ENCODE measurements at regions not wholly inside any gene's neighbourhood (a gene's known extent, or its start where the extent isn't known, plus 50 kb on each side); places are given as distances from the start of the nearest gene placed in this dataset.

DNA sequence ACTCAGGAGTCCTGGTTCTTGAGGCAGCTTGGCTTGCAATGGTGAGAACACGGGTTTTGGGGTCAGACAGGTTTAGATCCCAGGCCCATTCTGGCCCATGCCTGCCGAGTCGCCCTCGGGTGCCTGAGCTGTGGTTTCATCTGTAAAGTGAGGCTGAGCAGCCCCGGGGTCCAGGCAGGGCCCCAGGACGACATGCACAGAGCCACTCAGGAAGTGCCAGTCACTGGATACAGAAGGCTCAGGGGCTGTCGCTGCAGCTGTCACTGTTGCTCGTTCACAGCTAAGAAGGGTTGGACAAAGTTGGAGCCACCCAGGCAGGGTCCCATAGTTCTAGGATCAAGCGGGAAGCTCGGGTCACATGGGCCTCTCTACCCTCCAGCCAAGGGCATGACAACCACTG is 403.1 kb downstream of the BCL11B start:
- peaks cover 55% of the 10 kb centered on the region for H3K9me3 ChIP-seq (ENCODE audit: control insufficient read depth, insufficient read depth, low read length)
- H2AFZ ChIP-seq (replicated peaks; ENCODE audit: low read length, poor library complexity): no peak overlapping the region
- H3K4me1 ChIP-seq (ENCODE audit: control insufficient read depth, insufficient read depth, low read length): no peaks in the 10 kb centered on the region
- H4K8ac ChIP-seq (ENCODE audit: low read depth in 2 of 2, low read length in 2 of 2): no peak overlapping the region
- H3K9ac ChIP-seq (ENCODE audit: low read depth, low read length): no peak overlapping the region
- ChIA-PET POLR2A (ENCODE audit: unreplicated experiment) (no interaction called here), CTCF (no interaction called here)
- DNase-seq: no peak
- in situ Hi-C loops (cut with MboI; ENCODE audit: low sequenced_read_pairs) (no loop called here), dilution Hi-C loops (cut with HindIII; ENCODE audit: low sequenced_read_pairs, unreplicated experiment) (no loop called here), intact Hi-C loops (cut with micrococcal nuclease) (no loop called here)
- no peak overlapping the region for H2BK20ac ChIP-seq (ENCODE audit: low read depth, low read length)
- no peaks in the 10 kb centered on the region for H3K36me3 ChIP-seq (ENCODE audit: control insufficient read depth, insufficient read depth, low read length)
- no peak overlapping the region for H3K56ac ChIP-seq (ENCODE audit: extremely low read depth, insufficient read depth, low read length)
- H3K23ac ChIP-seq (ENCODE audit: low read depth, low read length): no peak overlapping the region
- H3K27me3 ChIP-seq (ENCODE audit: control insufficient read depth, insufficient read depth, low read length): no peaks in the 10 kb centered on the region
- H2AK9ac ChIP-seq (replicated peaks; ENCODE audit: low read depth, low read length, poor library complexity): no peak overlapping the region
- no peak overlapping the region for H2BK15ac ChIP-seq (ENCODE audit: low read depth, low read length)
- H3K4me3 ChIP-seq (ENCODE audit: insufficient read depth, low read depth, low read length): no peak overlapping the region
- BruUV-seq (replicated peaks): no TSS peak
- H3K14ac ChIP-seq (replicated peaks; ENCODE audit: low read depth, low read length): no peak overlapping the region
- no peak overlapping the region for H2BK120ac ChIP-seq (ENCODE audit: low read depth, low read length)
- H3K18ac ChIP-seq (ENCODE audit: low read depth, low read length): no peak overlapping the region
- no peak overlapping the region for H4K91ac ChIP-seq (ENCODE audit: insufficient read depth, low read depth, low read length)
- H2AK5ac ChIP-seq (ENCODE audit: low read depth, low read length): no peak overlapping the region
- H2BK5ac ChIP-seq (ENCODE audit: low read depth, low read length, poor library complexity, severe bottlenecking): no peak overlapping the region
- TF ChIP-seq BHLHE40 (IDR thresholded peaks at IDR 0.05; ENCODE audit: low read depth, low read length): no peak
- TF ChIP-seq POLR2A (IDR thresholded peaks at IDR 0.05; ENCODE audit: low read depth, low read length): no peak
- TF ChIP-seq MAFK (IDR thresholded peaks at IDR 0.05; ENCODE audit: low read depth, low read length): no peak
- no peak for TF ChIP-seq RCOR1 (IDR thresholded peaks at IDR 0.05; ENCODE audit: insufficient replicate concordance, low read length)
- TF ChIP-seq NFE2L2 (IDR thresholded peaks at IDR 0.05; ENCODE audit: low read depth, low read length): no peak
- no peak for TF ChIP-seq RFX5 (IDR thresholded peaks at IDR 0.05; ENCODE audit: low read depth, low read length)
- no peak for TF ChIP-seq MXI1 (IDR thresholded peaks at IDR 0.05; ENCODE audit: borderline replicate concordance, low read depth, low read length)
- H4K5ac ChIP-seq (ENCODE audit: low read depth, low read length): no peak overlapping the region
- 34% methylated on average over 4 of the region's 10 CpGs; no CpG with 5 or more reads in 1 of the 2 experiments for WGBS, 2 experiments (ENCODE audit: extremely low coverage in 2 of 2, insufficient read length in 1 of 2)
- no peak for ATAC-seq (ENCODE audit: low read depth)
- H3K4me2 ChIP-seq (ENCODE audit: low read depth, low read length): no peak overlapping the region
- no peak overlapping the region for H3K27ac ChIP-seq (ENCODE audit: insufficient read depth, low read length)
- no peaks in the 10 kb centered on the region for H3K79me1 ChIP-seq (ENCODE audit: low read depth in 1 of 2, low read length in 2 of 2)
- H3K9me1 ChIP-seq (ENCODE audit: insufficient read depth, low read length): no peaks in the 10 kb centered on the region
- no peak overlapping the region for H3K4ac ChIP-seq (ENCODE audit: low read depth, low read length)
- H4K20me1 ChIP-seq (ENCODE audit: insufficient read depth, low read length): no peaks in the 10 kb centered on the region

Measured in IMR-90 (cell line).